ENCODE measurements at regions not wholly inside any gene's neighbourhood (a gene's known extent, or its start where the extent isn't known, plus 50 kb on each side); places are given as distances from the start of the nearest gene placed in this dataset.

DNA sequence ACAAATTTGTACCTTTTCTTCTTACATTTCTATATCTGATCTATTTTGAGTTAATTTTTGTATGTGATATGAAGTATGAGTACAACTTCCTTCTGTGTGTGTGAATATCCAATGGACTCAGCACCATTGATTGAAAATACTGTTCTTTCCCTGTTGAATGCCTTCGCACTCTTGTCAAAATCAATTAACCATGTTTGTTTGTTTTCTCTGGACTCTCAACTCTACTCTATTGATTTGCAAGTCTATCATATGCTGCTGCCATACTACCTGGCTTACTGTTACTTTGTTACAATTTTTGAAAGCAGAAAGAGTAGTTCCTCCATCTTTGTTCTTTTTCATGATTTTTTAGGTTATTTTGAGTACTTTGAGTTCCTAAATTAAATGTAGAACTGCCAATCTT lies 1437.4 kb upstream of the SPRY2 start:
- intact Hi-C loops (cut with micrococcal nuclease; ENCODE audit: unreplicated experiment) (no loop called here), in situ Hi-C loops (cut with MboI) (no loop called here)
- no peak overlapping the region for H3K4me3 ChIP-seq
- POLR2A ChIA-PET, result no interaction called here
- H3K4me2 ChIP-seq (ENCODE audit: control insufficient read depth, insufficient read depth), result no peak overlapping the region
- BruUV-seq (replicated peaks), result no TSS peak
- no peak overlapping the region for H2AFZ ChIP-seq (ENCODE audit: control insufficient read depth, low read depth, low read length)
- FAIRE-seq (no peak), ATAC-seq (no peak), DNase-seq (ENCODE audit: low read depth, low spot score) (no peak)
- no peak overlapping the region for H3K9ac ChIP-seq (ENCODE audit: control insufficient read depth, insufficient read depth, low read length)
- CTCF ChIA-PET, result no interaction called here
- no peaks in the 10 kb centered on the region for H3K27me3 ChIP-seq (replicated peaks in 1 of 2; ENCODE audit: control insufficient read depth in 2 of 2, insufficient read depth in 2 of 2, low read length in 1 of 2)
- H3K36me3 ChIP-seq (ENCODE audit: control insufficient read depth in 2 of 2, insufficient read depth in 2 of 2, low read length in 1 of 2), result no peaks in the 10 kb centered on the region
- no peaks in the 10 kb centered on the region for H4K20me1 ChIP-seq (ENCODE audit: control insufficient read depth, insufficient read depth)
- RAD21 ChIA-PET (ENCODE audit: unreplicated experiment), result no interaction called here
- H3K79me2 ChIP-seq (ENCODE audit: control insufficient read depth, insufficient read depth, low read length), result no peaks in the 10 kb centered on the region
- no peak for TF ChIP-seq IRF4 (IDR thresholded peaks at IDR 0.05; ENCODE audit: low read depth, low read length)
- TF ChIP-seq NR2C2 (IDR thresholded peaks at IDR 0.05; ENCODE audit: borderline replicate concordance, control insufficient read depth, insufficient read length, low read depth), result no peak
- no peak for TF ChIP-seq KAT2A (conservative IDR thresholded peaks at IDR 0.05; ENCODE audit: control insufficient read depth, low read depth, low read length)
- no peak for TF ChIP-seq NFXL1 (IDR thresholded peaks at IDR 0.05; ENCODE audit: borderline replicate concordance)
- TF ChIP-seq MYB (IDR thresholded peaks at IDR 0.05; ENCODE audit: borderline replicate concordance, low read depth, low read length), result no peak
- TF ChIP-seq SREBF1 (IDR thresholded peaks at IDR 0.05; ENCODE audit: low read length), result no peak
- no peak for TF ChIP-seq IKZF1 (conservative IDR thresholded peaks at IDR 0.05)
- no peak for TF ChIP-seq SKIL (IDR thresholded peaks at IDR 0.05; ENCODE audit: low read depth, poor library complexity, severe bottlenecking)
- TF ChIP-seq CBX5 (IDR thresholded peaks at IDR 0.05; ENCODE audit: low read depth), result no peak
- no peak for TF ChIP-seq TCF12 (IDR thresholded peaks at IDR 0.05; ENCODE audit: low read depth, low read length)
- TF ChIP-seq ZNF592 (IDR thresholded peaks at IDR 0.05), result no peak
- TF ChIP-seq NFYB (IDR thresholded peaks at IDR 0.05; ENCODE audit: insufficient read depth, low read depth, low read length), result no peak
- no peak for TF ChIP-seq RAD21 (IDR thresholded peaks at IDR 0.05; ENCODE audit: insufficient read depth, low read depth, low read length)
- no peaks in the 10 kb centered on the region for H3K9me3 ChIP-seq (replicated peaks; ENCODE audit: control insufficient read depth, insufficient read depth, low read length)
- no peaks in the 10 kb centered on the region for H3K4me1 ChIP-seq (ENCODE audit: control insufficient read depth, insufficient read depth, low read length)
- no peak overlapping the region for H3K27ac ChIP-seq (ENCODE audit: control insufficient read depth, insufficient read depth)
- WGBS (ENCODE audit: insufficient coverage, insufficient replicate concordance, low lambda C conversion rate, missing lambda C conversion rate), result 56% methylated on average over 1 of the region's 1 CpG
- SMC1A ChIA-PET (ENCODE audit: uncharacterized antibody, unreplicated experiment), result no interaction called here

Measured in GM12878 (cell line).